ENCODE measurements at regions not wholly inside any gene's neighbourhood (a gene's known extent, or its start where the extent isn't known, plus 50 kb on each side); places are given as distances from the start of the nearest gene placed in this dataset.

DNA sequence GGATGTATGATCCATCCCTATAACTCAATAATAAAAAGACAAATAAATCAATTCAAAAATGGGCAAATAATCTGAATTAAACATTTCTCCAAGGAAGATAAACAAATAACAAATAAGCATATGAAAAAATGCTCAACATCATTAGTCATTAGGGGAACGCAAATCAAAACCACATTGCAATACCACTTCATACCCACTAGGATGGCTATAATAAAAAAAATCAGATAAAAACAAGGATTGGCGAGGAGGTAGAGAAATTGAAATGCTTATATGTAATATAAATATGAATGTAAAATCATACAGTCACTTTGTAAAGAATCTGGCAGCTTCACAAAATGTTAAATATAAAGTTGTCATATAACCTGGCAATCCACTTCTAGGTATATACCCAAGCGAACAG is 52.3 kb upstream of the TBCA start:
- TF ChIP-seq CTCF (IDR thresholded peaks at IDR 0.05) = no peak
- intact Hi-C loops (cut with DNase I) = no loop called here

More for the DNA sequence above, 52.3 kb upstream of the TBCA start:
- no peaks in the 10 kb centered on the region for H3K36me3 ChIP-seq
- no peak for DNase-seq
- H3K27me3 ChIP-seq = peaks cover 0 to 62% (median 35%) of the 10 kb centered on the region in 7 donors
- ATAC-seq = no peak
- no peaks in the 10 kb centered on the region for H3K9me3 ChIP-seq
- no peak overlapping the region for H3K27ac ChIP-seq
- H3K4me3 ChIP-seq = no peak overlapping the region
- H3K4me1 ChIP-seq = no peaks in the 10 kb centered on the region
- 82 to 90% methylated on average over 3 of the region's 3 CpGs for WGBS, 2 donors
